Uterus (tissue), 3 donors: ENCODE measurements at regions not wholly inside any gene's neighbourhood (a gene's known extent, or its start where the extent isn't known, plus 50 kb on each side); places are given as distances from the start of the nearest gene placed in this dataset.
"Not testable (repeated sequence)": the region's sequence is repeated elsewhere in the genome, so short reads cannot be mapped to it uniquely, and the experiment has no call there.

Experiments
- DNase-seq, 2 donors: peaks; one replicate each; pipeline ENCODE4 v3.0.0-alpha.2; 2019 to 2020
- H3K27ac ChIP-seq, 2 donors: fragments of 200-600 bp; sonication (generic); 1 replicate in 1 of 2; 2 replicates in 1 of 2; pipeline ENCODE4 v1.5.1; 2016 to 2018
- H3K27me3 ChIP-seq, 2 donors: fragments of 200-600 bp; sonication (generic); one replicate each; pipeline ENCODE4 v1.5.1; 2018 to 2019; ENCODE audit warnings: control low read depth in 1 of 2
- H3K36me3 ChIP-seq, 2 donors: fragments of 200-600 bp; sonication (generic); one replicate each; pipeline ENCODE4 v1.5.1; 2019; ENCODE audit warnings: control low read depth in 1 of 2
- H3K4me1 ChIP-seq, 2 donors: fragments of 200-600 bp; sonication (generic); one replicate each; pipeline ENCODE4 v1.5.1; 2018 to 2019; ENCODE audit warnings: control low read depth in 1 of 2
- H3K4me3 ChIP-seq, 2 donors: fragments of 200-600 bp; sonication (generic); 1 replicate in 1 of 2; 2 replicates in 1 of 2; pipeline ENCODE4 v1.5.1; 2018 to 2019; ENCODE audit warnings: mild to moderate bottlenecking in 1 of 2
- H3K9me3 ChIP-seq, 2 donors: fragments of 200-600 bp; sonication (generic); one replicate each; pipeline ENCODE4 v1.5.1; 2019; ENCODE audit warnings: control low read depth in 1 of 2
- CTCF ChIP-seq, 4 experiments: fragments of 200-600 bp in 2 of 4; fragments of 450-650 bp in 2 of 4; sonication (generic) in 2 of 4; IDR thresholded peaks; one replicate each; pipeline ENCODE4 v1.5.1; 2016 to 2019; ENCODE audit warnings: antibody characterized with exemption in 4 of 4, mild to moderate bottlenecking in 2 of 4, moderate library complexity in 1 of 4
- POLR2A ChIP-seq, 2 donors: fragments of 450-650 bp; IDR thresholded peaks; one replicate each; pipeline ENCODE4 v1.6.1; 2016; ENCODE audit warnings: antibody characterized with exemption in 2 of 2, mild to moderate bottlenecking in 1 of 2, moderate library complexity in 1 of 2
- intact Hi-C: fragments of 100-400 bp; cut with DNase I; formaldehyde crosslinking; loops from one replicate; pipeline ENCODE4 v1.15.1; 2023; ENCODE audit warnings: low total_unique reads
- donor health status: DM: yes; HTN: yes; CAD: no.

- Histone ChIP-seq H3K27ac (no peak overlapping the region), H3K27me3 (no peaks in the 10 kb centered on the region), H3K4me3 (no peak overlapping the region), H3K9me3 (no peaks in the 10 kb centered on the region), H3K36me3 (no peaks in the 10 kb centered on the region), H3K4me1 (no peaks in the 10 kb centered on the region)
- DNase-seq = no peak
- intact Hi-C loops = no loop called here
- TF ChIP-seq POLR2A (IDR thresholded peaks at IDR 0.05) (no peak), CTCF (IDR thresholded peaks at IDR 0.05) (no peak)
These were observed 129.2 kb downstream of the TBX18 start for GRCh38 chr6:84635081-84635761.

- H3K27me3 ChIP-seq = no peaks in the 10 kb centered on the region
- TF ChIP-seq POLR2A (IDR thresholded peaks at IDR 0.05) (no peak), CTCF (IDR thresholded peaks at IDR 0.05) (no peak)
- no peak for DNase-seq
- no peak overlapping the region for H3K4me3 ChIP-seq
- H3K27ac ChIP-seq = no peak overlapping the region
- H3K36me3 ChIP-seq = no peaks in the 10 kb centered on the region
- no peaks in the 10 kb centered on the region for H3K4me1 ChIP-seq
- H3K9me3 ChIP-seq = no peaks in the 10 kb centered on the region
- intact Hi-C loops = no loop called here
These were observed 130.6 kb downstream of the TBX18 start for GRCh38 chr6:84633771-84634170.

GRCh38 chr6:84626527-84626926 lies 137.9 kb downstream of the TBX18 start:
- H3K36me3 ChIP-seq, H3K4me1 ChIP-seq, H3K27ac ChIP-seq, H3K27me3 ChIP-seq, H3K9me3 ChIP-seq, DNase-seq, H3K4me3 ChIP-seq, intact Hi-C loops: not testable (repeated sequence)

- H3K36me3 ChIP-seq = no peaks in the 10 kb centered on the region
- no peak overlapping the region for H3K4me3 ChIP-seq
- no peak overlapping the region for H3K27ac ChIP-seq
- intact Hi-C loops = no loop called here
- DNase-seq = no peak
- no peaks in the 10 kb centered on the region for H3K9me3 ChIP-seq
- no peaks in the 10 kb centered on the region for H3K4me1 ChIP-seq
- no peaks in the 10 kb centered on the region for H3K27me3 ChIP-seq
- TF ChIP-seq CTCF (IDR thresholded peaks at IDR 0.05) (no peak), POLR2A (IDR thresholded peaks at IDR 0.05) (no peak)
These were observed 138.9 kb downstream of the TBX18 start for GRCh38 chr6:84625506-84625905.

- intact Hi-C loops = no loop called here
- no peaks in the 10 kb centered on the region for H3K36me3 ChIP-seq
These were observed 140.3 kb downstream of the TBX18 start for GRCh38 chr6:84623956-84624680.

More at GRCh38 chr6:84623956-84624680, 140.3 kb downstream of the TBX18 start:
- no peaks in the 10 kb centered on the region for H3K4me1 ChIP-seq
- H3K27ac ChIP-seq = no peak overlapping the region
- H3K4me3 ChIP-seq = no peak overlapping the region
- H3K27me3 ChIP-seq = no peaks in the 10 kb centered on the region
- no peaks in the 10 kb centered on the region for H3K9me3 ChIP-seq
- TF ChIP-seq CTCF (IDR thresholded peaks at IDR 0.05) (no peak), POLR2A (IDR thresholded peaks at IDR 0.05) (no peak)
- DNase-seq = no peak
